MG63 (cell line): ENCODE measurements at regions not wholly inside any gene's neighbourhood (a gene's known extent, or its start where the extent isn't known, plus 50 kb on each side); places are given as distances from the start of the nearest gene placed in this dataset.
"Not testable (repeated sequence)": the region's sequence is repeated elsewhere in the genome, so short reads cannot be mapped to it uniquely, and the experiment has no call there.

Experiments
- DNase-seq: peaks from one replicate; pipeline ENCODE4 v3.0.0-alpha.2; 2020
- H3K27me3 ChIP-seq: fragments of 250-450 bp; sonication (Bioruptor Pico); 2 replicates; pipeline ENCODE4 v1.5.1; 2020; ENCODE audit warnings: mild to moderate bottlenecking, moderate library complexity
- H3K36me3 ChIP-seq: fragments of 250-450 bp; sonication (Bioruptor Pico); 2 replicates; pipeline ENCODE4 v1.5.1; 2020; ENCODE audit warnings: mild to moderate bottlenecking, moderate library complexity
- H3K4me3 ChIP-seq: fragments of 250-450 bp; sonication (Bioruptor Pico); 2 replicates; pipeline ENCODE4 v1.5.1; 2020; ENCODE audit warnings: mild to moderate bottlenecking, moderate library complexity
- H3K9me3 ChIP-seq: fragments of 250-450 bp; sonication (Bioruptor Pico); 2 replicates; pipeline ENCODE4 v1.5.1; 2020; ENCODE audit warnings: mild to moderate bottlenecking, moderate library complexity

DNA sequence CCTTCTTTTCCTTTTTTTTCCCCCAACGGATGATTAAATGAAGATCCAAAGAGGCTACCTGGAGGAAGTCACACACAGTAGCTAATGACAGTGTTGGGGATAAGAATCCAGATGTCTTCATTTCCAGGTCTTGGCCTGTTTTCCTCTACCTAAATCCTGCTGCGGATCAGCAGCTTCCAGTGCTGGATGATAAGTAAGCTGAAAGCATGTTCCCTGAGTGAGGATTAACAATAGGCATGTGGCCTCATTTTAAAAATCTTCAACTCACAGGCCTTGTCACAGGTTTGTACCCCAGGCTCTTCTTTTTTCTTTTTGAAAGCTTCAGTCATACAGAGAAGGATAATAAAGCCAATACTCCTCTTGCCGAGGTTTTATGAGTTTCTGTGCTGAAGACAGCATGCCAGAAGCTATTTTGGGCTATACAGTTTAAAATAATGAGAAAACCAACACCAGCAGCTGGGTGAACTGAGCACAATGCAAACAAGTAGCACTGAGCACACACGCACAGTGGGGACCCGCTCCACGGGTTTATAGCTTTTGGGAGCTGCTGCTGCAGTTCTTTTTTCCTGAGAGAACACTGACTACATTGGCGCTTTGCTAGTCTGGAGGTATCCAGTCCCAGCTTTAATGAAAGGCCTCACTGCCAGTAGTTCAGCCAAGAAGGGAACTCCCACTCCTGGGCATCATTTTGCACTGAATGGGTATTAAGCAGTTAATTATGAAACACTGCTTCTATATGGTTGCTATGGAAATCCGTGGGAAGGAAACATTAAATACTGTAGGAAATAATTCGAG, 184.2 kb upstream of the CTSO start:
- no peak for DNase-seq
- no peaks in the 10 kb centered on the region for H3K27me3 ChIP-seq
- no peak overlapping the region for H3K4me3 ChIP-seq
- H3K36me3 ChIP-seq = no peaks in the 10 kb centered on the region
- no peaks in the 10 kb centered on the region for H3K9me3 ChIP-seq

DNA sequence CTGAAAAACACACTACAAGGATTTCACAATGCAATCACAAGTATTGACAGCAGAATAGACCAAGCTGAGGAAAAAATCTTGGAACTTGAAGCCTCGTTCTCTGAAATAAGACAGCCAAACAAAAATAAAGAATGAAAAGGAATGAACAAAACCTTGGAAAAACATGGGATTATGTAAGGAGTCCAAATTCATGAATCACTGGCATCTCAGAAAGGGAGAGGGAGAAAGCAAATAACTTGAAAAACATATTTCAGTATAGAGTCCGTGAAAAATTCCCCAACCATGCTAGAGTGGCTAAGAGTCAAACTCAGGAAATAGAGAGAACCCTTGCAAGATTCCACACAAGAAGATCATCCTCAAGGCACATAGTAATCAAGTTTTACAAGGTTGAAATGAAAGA, 178.5 kb upstream of the CTSO start:
- no peak overlapping the region for H3K4me3 ChIP-seq

GRCh38 chr4:156128616-156129015, 174.9 kb upstream of the CTSO start:
- no peak for DNase-seq
- Histone ChIP-seq H3K4me3 (no peak overlapping the region), H3K27me3 (no peaks in the 10 kb centered on the region), H3K36me3 (no peaks in the 10 kb centered on the region), H3K9me3 (no peaks in the 10 kb centered on the region)

More for the DNA sequence above, 178.5 kb upstream of the CTSO start:
- Histone ChIP-seq H3K36me3 (no peaks in the 10 kb centered on the region), H3K9me3 (no peaks in the 10 kb centered on the region), H3K27me3 (no peaks in the 10 kb centered on the region)
- no peak for DNase-seq

DNA sequence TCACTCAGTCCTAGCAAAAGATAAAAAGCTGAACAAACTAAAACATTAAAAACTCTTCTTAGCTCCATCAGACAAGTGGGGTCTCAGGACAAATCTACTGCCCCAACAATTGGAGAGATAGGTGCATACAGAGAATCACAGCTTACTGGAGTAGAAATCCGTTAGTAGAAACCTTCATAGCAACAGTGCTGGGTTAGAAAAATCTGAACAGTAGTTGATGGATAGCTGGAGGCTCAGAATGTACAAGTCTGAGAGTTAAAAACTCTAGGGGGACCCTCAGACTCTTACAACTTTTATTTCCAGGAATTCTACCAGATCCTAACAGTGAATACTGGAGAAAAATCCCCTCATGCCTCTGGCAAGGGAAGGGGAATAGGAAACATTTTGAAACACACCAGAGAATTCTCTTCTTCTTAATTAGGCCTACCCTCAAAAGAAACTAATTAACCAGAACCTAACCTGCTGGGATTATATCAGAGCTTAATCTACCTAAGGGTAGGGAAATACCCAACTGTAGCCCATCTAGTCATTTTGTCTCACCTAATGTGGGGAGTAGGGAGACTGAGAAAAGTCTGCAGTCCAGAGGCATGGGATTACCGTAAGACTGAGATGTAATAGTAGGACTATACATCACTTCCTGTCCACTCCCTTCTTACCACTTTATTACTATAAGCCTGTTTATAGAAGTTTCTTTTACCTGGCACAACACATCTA, 165.0 kb upstream of the CTSO start:
- Histone ChIP-seq H3K36me3 (no peaks in the 10 kb centered on the region), H3K27me3 (no peaks in the 10 kb centered on the region), H3K9me3 (no peaks in the 10 kb centered on the region), H3K4me3 (no peak overlapping the region)
- DNase-seq = no peak

DNA sequence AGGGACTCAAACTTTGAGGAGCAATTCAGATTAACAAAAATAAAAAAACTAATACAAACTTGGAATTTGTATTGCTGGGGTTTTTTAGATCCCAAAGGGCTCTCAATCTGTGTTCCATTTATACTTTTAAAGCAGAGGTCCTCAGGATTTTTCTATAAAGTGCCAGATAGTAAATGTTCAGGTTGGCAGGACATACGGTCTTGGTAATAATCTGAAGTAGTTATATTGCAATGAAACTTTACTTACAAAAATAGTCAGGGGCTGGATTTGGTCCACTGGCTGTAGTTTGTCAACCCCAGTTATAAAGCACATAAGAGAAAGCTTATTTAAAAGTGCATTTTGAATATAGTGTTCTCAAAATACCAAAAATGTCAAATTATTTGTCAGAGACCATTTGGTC, 164.1 kb upstream of the CTSO start:
- Histone ChIP-seq H3K36me3 (no peaks in the 10 kb centered on the region), H3K27me3 (no peaks in the 10 kb centered on the region), H3K9me3 (no peaks in the 10 kb centered on the region), H3K4me3 (no peak overlapping the region)
- DNase-seq = no peak

DNA sequence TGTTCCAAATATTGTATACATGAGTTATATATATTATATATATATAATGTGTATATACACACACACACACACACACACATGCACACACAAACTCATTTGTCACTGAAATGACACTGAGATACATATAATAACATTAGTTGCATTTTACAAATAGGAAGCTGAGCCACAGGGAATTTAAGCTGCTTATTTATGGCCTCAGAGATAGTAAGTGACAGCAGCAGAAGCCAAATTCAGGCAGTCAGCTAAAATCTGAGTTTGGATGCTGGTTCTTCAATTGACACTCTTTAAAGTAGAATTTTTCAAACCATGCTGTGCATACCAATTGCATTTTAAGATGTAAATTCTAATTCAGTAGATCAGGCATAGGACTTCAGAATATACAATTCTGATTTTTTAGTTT, 163.3 kb upstream of the CTSO start:
- Histone ChIP-seq H3K9me3 (no peaks in the 10 kb centered on the region), H3K36me3 (no peaks in the 10 kb centered on the region), H3K4me3 (no peak overlapping the region), H3K27me3 (no peaks in the 10 kb centered on the region)
- no peak for DNase-seq

GRCh38 chr4:156113138-156113765, 159.6 kb upstream of the CTSO start:
- H3K36me3 ChIP-seq = no peaks in the 10 kb centered on the region
- H3K27me3 ChIP-seq = no peaks in the 10 kb centered on the region
- DNase-seq = no peak
- no peak overlapping the region for H3K4me3 ChIP-seq
- H3K9me3 ChIP-seq = no peaks in the 10 kb centered on the region

DNA sequence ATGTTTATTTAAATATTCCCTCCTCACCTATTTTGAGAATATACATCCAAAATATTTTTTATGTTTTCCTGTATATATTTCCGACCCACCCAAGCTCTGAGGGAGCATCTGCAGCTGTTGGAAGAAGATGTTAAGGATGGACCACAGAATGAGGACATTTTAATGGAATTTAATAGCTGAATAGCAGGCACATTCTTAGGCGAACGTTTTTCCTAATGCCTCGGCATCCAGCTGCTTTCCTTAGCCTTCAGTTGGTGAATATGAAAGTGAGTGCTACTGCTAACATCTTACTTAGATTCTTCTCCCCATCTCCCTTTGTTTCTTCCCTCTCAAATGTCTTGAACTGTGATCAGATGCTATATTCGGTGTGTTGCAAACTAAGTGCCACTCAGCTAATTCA, 158.0 kb upstream of the CTSO start:
- H3K36me3 ChIP-seq = no peaks in the 10 kb centered on the region
- H3K27me3 ChIP-seq = no peaks in the 10 kb centered on the region
- no peak for DNase-seq
- no peak overlapping the region for H3K4me3 ChIP-seq
- no peaks in the 10 kb centered on the region for H3K9me3 ChIP-seq

DNA sequence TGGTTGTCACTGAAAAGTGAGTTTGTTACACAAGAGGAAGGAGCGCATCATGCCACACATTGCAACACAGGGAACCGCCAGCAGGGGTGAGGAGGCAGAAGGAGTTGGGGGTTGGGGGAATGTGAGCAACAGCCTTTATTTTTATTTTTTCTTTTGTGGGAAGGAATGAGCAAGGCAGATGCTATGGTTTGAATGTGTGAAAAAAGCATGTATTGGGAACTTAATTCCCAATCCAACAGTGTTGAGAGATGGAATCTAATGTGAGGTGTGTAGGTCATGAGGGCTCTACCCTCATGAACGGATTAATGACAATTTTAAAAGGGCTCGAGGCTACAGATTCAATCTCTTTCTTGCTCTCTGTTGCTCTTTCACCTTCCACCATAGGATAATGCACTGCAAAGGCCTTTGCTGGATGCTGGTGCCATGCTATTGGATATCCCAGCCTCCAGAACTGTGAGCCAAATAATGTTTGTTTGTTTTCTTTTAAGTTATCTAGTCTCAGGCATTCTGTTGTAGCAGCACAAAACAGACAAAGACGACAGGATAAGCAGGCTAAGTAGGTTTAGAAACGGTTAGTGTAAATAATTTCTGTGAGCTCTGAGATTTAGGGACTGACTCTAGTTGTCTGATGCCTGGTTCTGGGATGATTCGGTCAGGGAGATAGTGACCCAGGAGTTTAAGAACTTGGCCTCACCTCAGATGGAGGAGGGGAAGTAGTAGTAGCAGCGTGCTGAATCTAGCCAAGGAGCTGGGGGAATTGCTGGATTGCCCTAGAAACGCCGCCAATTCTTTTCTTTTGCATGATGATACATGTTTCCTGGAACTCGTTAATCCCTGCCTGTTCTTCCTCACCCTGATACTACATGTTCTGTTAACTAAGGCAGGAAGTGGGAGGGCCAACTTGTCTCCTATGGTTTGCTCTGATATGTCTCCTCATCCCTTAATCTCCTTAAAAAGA, 156.6 kb upstream of the CTSO start:
- no peaks in the 10 kb centered on the region for H3K36me3 ChIP-seq
- DNase-seq = no peak
- H3K4me3 ChIP-seq = no peak overlapping the region
- H3K9me3 ChIP-seq = no peaks in the 10 kb centered on the region
- H3K27me3 ChIP-seq = no peaks in the 10 kb centered on the region

DNA sequence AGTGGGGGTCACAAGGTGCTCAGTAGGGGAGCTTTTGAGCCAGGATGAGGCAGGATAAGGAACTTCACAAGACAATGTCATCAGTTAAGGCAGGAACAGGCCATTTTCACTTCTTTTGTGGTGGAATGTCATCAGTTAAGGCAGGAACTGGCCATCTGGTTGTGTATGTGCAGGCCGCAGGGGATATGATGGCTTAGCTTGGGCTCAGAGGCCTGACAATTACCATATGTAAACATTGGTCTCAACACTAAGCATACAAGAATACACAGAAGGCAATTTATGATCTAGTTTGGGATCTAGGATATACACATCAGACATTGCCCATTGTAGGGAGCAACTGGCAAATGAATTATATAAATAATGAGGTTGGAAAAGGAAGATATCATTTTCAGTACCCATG, 155.4 kb upstream of the CTSO start:
- not testable (repeated sequence) for DNase-seq, H3K4me3 ChIP-seq, H3K9me3 ChIP-seq, H3K36me3 ChIP-seq, H3K27me3 ChIP-seq

DNA sequence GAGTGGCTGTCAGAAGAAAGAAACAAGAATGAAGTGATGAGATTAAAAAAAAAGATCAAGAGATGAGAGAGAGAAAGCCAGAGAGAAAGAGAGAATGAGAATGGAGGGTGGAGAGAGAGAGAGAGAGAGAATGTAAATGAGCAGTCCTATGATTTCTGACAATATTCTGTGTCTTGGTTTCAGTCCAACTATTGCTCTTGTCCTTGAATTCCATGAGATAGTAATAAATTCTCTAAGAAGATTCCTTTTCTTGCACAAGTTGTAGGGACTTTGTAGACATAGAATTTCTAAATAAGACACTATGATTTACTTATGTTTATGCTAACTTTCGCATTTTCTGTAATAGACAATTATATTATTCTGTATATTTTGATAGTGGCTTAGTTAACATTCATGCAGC, 149.6 kb upstream of the CTSO start:
- Histone ChIP-seq H3K4me3 (no peak overlapping the region), H3K27me3 (no peaks in the 10 kb centered on the region), H3K36me3 (no peaks in the 10 kb centered on the region), H3K9me3 (no peaks in the 10 kb centered on the region)
- no peak for DNase-seq

- Histone ChIP-seq H3K36me3 (no peaks in the 10 kb centered on the region), H3K9me3 (no peaks in the 10 kb centered on the region), H3K4me3 (no peak overlapping the region), H3K27me3 (no peaks in the 10 kb centered on the region)
- DNase-seq = no peak
These were observed 148.7 kb upstream of the CTSO start for GRCh38 chr4:156102411-156102810.

GRCh38 chr4:156101571-156101970, 147.9 kb upstream of the CTSO start:
- Histone ChIP-seq H3K36me3 (no peaks in the 10 kb centered on the region), H3K4me3 (no peak overlapping the region), H3K27me3 (no peaks in the 10 kb centered on the region), H3K9me3 (no peaks in the 10 kb centered on the region)
- no peak for DNase-seq

DNA sequence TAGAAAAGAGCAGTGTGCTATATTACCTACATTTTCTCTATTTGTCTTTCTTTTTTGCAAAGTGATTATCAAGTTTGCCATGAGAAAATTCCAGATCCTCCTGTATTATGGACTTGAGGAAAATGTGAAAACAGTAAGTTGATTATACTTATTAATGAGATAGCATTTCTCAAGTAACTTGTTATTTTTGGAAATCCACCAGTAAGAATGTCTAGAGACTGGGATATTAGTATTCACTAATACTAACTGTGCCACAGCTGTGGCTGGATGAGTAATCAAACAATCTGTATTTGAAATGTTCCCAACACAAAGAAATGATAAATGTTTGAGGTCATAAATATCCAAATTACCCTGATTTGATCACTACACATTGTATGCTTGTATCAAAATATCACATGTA, 147.0 kb upstream of the CTSO start:
- no peaks in the 10 kb centered on the region for H3K9me3 ChIP-seq
- H3K36me3 ChIP-seq = no peaks in the 10 kb centered on the region
- DNase-seq = no peak
- no peaks in the 10 kb centered on the region for H3K27me3 ChIP-seq
- no peak overlapping the region for H3K4me3 ChIP-seq

GRCh38 chr4:156098805-156099204, 145.1 kb upstream of the CTSO start:
- no peak overlapping the region for H3K4me3 ChIP-seq
- no peaks in the 10 kb centered on the region for H3K36me3 ChIP-seq
- no peaks in the 10 kb centered on the region for H3K27me3 ChIP-seq
- no peak for DNase-seq
- H3K9me3 ChIP-seq = no peaks in the 10 kb centered on the region

GRCh38 chr4:156085100-156085499, 131.4 kb upstream of the CTSO start:
- Histone ChIP-seq H3K4me3 (no peak overlapping the region), H3K27me3 (no peaks in the 10 kb centered on the region), H3K36me3 (no peaks in the 10 kb centered on the region), H3K9me3 (no peaks in the 10 kb centered on the region)
- DNase-seq = no peak

- H3K4me3 ChIP-seq = no peak overlapping the region
- H3K36me3 ChIP-seq = no peaks in the 10 kb centered on the region
- no peaks in the 10 kb centered on the region for H3K9me3 ChIP-seq
- no peak for DNase-seq
- no peaks in the 10 kb centered on the region for H3K27me3 ChIP-seq
These were observed 130.7 kb upstream of the CTSO start for GRCh38 chr4:156084373-156084772.
